Endothelial cell of umbilical vein (primary cell): ENCODE measurements at regions not wholly inside any gene's neighbourhood (a gene's known extent, or its start where the extent isn't known, plus 50 kb on each side); places are given as distances from the start of the nearest gene placed in this dataset.

Source experiments
- BruUV-seq: library from RNA; stranded (reverse); fragments of 400-500 nt; replicated peaks from 2 replicates; lab custom pipeline; 2021; lab: Mats Ljungman, UMichigan
- CTCF ChIA-PET: fragments of 300-600, 350-600 bp; sonication (Branson Sonifier 250); formaldehyde crosslinking; loops from one replicate; lab custom pipeline; 2021; ENCODE audit warnings: antibody characterized with exemption, inconsistent platforms; lab: Charles Lee
- POLR2A ChIA-PET: fragments of 300-600, 350-600 bp; sonication (Branson Sonifier 250); formaldehyde crosslinking; loops from one replicate; lab custom pipeline; 2021; ENCODE audit warnings: antibody characterized with exemption, inconsistent platforms; lab: Charles Lee
- DNase-seq: peaks from one replicate; pipeline ENCODE4 v3.0.0-alpha.2; 2011; ENCODE audit warnings: low read depth, low spot score
- FAIRE-seq: peaks from 2 replicates; lab custom pipeline; 2011; peaks lifted over from hg19 to GRCh38; lab: Jason Lieb, UNC
- H2AFZ ChIP-seq: 2 replicates; pipeline ENCODE4 v1.6.0; 2012; ENCODE audit warnings: low read depth, low read length, control low read depth, inconsistent platforms
- H3K27ac ChIP-seq: 2 replicates; pipeline ENCODE4 v1.5.1; 2011; ENCODE audit warnings: low read depth, mild to moderate bottlenecking, control low read depth, low read length, moderate library complexity; ENCODE audit not compliant: insufficient read depth
- H3K27me3 ChIP-seq, 2 experiments: 2 replicates each; pipeline versions ENCODE4 v1.6.0 to v1.6.1; 2011; ENCODE audit warnings: low read length in 2 of 2, mixed read lengths in 1 of 2; ENCODE audit not compliant: control insufficient read depth in 2 of 2, insufficient read depth in 2 of 2
- H3K36me3 ChIP-seq, 2 experiments: 2 replicates in 1 of 2; 3 replicates in 1 of 2; pipeline ENCODE4 v1.5.1; 2011; ENCODE audit warnings: low read length in 2 of 2, mild to moderate bottlenecking in 1 of 2, moderate library complexity in 1 of 2; ENCODE audit not compliant: control insufficient read depth in 2 of 2, insufficient read depth in 2 of 2; ENCODE audit errors: extremely low read depth in 1 of 2
- H3K4me1 ChIP-seq: 3 replicates; pipeline ENCODE4 v1.5.1; 2011; ENCODE audit warnings: mild to moderate bottlenecking, low read length; ENCODE audit not compliant: control insufficient read depth, insufficient read depth; ENCODE audit errors: extremely low read depth
- H3K4me2 ChIP-seq: 2 replicates; pipeline ENCODE4 v1.6.1; 2011; ENCODE audit warnings: low read length, control low read depth, mixed read lengths; ENCODE audit not compliant: insufficient read depth
- H3K4me3 ChIP-seq, 3 experiments: fragments of 200-600 bp in 1 of 3; sonication (generic), shearing (Covaris generic) in 1 of 3; replicated peaks in 1 of 3; 2 replicates each; pipeline ENCODE4 v1.5.1; 2011 to 2016; ENCODE audit warnings: control low read depth in 3 of 3, low read length in 3 of 3, mild to moderate bottlenecking in 2 of 3, inconsistent platforms in 1 of 3, low read depth in 1 of 3, moderate library complexity in 1 of 3; ENCODE audit not compliant: insufficient read depth in 1 of 3
- H3K79me2 ChIP-seq: 2 replicates; pipeline ENCODE4 v1.6.0; 2012; ENCODE audit warnings: low read length, inconsistent platforms; ENCODE audit not compliant: control insufficient read depth, insufficient read depth
- H3K9ac ChIP-seq: replicated peaks from 2 replicates; pipeline ENCODE3; 2011; ENCODE audit warnings: low read length, control low read depth; ENCODE audit not compliant: insufficient read depth; ENCODE audit errors: extremely low read depth
- H3K9me1 ChIP-seq: replicated peaks from 3 replicates; pipeline ENCODE4 v1.6.0; 2011; ENCODE audit warnings: mild to moderate bottlenecking, low read length; ENCODE audit not compliant: control insufficient read depth, insufficient read depth; ENCODE audit errors: extremely low read depth
- H3K9me3 ChIP-seq: replicated peaks from 2 replicates; pipeline ENCODE4 v1.5.1; 2012; ENCODE audit warnings: low read length, inconsistent platforms; ENCODE audit not compliant: control insufficient read depth, insufficient read depth
- H4K20me1 ChIP-seq: replicated peaks from 2 replicates; pipeline ENCODE3; 2011; ENCODE audit warnings: mild to moderate bottlenecking, low read length; ENCODE audit not compliant: control insufficient read depth, insufficient read depth; ENCODE audit errors: extremely low read depth
- CTCF ChIP-seq, 2 donors: IDR thresholded peaks; 1 replicate in 1 of 2; 2 replicates in 1 of 2; pipeline ENCODE4 v1.5.1; 2011; ENCODE audit warnings: low read length in 2 of 2, mild to moderate bottlenecking in 2 of 2, moderate library complexity in 2 of 2, control low read depth in 1 of 2, inconsistent platforms in 1 of 2, low read depth in 1 of 2; ENCODE audit not compliant: insufficient read depth in 1 of 2; ENCODE audit errors: extremely low read depth in 1 of 2
- EZH2 ChIP-seq: IDR thresholded peaks from 2 replicates; pipeline ENCODE4 v1.6.1; 2012; ENCODE audit warnings: borderline replicate concordance, low read depth, mild to moderate bottlenecking, moderate library complexity, low read length, inconsistent platforms; ENCODE audit not compliant: severe bottlenecking
- FOS ChIP-seq: IDR thresholded peaks from 2 replicates; pipeline ENCODE4 v1.6.1; 2011; ENCODE audit warnings: mild to moderate bottlenecking, low read length, moderate library complexity, borderline replicate concordance; ENCODE audit not compliant: insufficient read depth
- GATA2 ChIP-seq: IDR thresholded peaks from 2 replicates; pipeline ENCODE4 v1.7.0; 2011; ENCODE audit warnings: low read depth, mild to moderate bottlenecking, moderate library complexity, mixed read lengths, low read length; ENCODE audit not compliant: insufficient read length, insufficient read depth
- JUN ChIP-seq: IDR thresholded peaks from 2 replicates; pipeline ENCODE4 v1.6.1; 2011; ENCODE audit warnings: borderline replicate concordance, low read depth; ENCODE audit not compliant: insufficient read length, insufficient read depth
- MAX ChIP-seq: IDR thresholded peaks from 2 replicates; pipeline ENCODE4 v1.6.1; 2011; ENCODE audit not compliant: insufficient read depth, insufficient read length
- MYC ChIP-seq: IDR thresholded peaks from one replicate; pipeline ENCODE4 v1.6.1; 2011; ENCODE audit warnings: mild to moderate bottlenecking, low read depth, low read length
- POLR2A ChIP-seq: IDR thresholded peaks from 2 replicates; pipeline ENCODE4 v1.6.1; 2012; ENCODE audit warnings: low read depth, mild to moderate bottlenecking, control low read depth, low read length
- POLR2AphosphoS5 ChIP-seq: IDR thresholded peaks from 2 replicates; pipeline ENCODE4 v1.6.1; 2012; ENCODE audit warnings: low read depth, mild to moderate bottlenecking, control low read depth, low read length, moderate library complexity; ENCODE audit not compliant: insufficient read depth
- dilution Hi-C: fragments of 300-500 bp; cut with MboI; formaldehyde crosslinking; loops from one replicate; pipeline ENCODE4 v1.15.0; 2019; ENCODE audit warnings: low sequenced_read_pairs; ENCODE audit not compliant: extremely low pct_ligation_motif_present
- intact Hi-C: fragments of 100-400 bp; cut with micrococcal nuclease; formaldehyde crosslinking; loops from one replicate; pipeline ENCODE4 v1.10.0; 2022

GRCh38 chr17:34862384-34862783 is 98.9 kb downstream of the CCT6B start:
- Histone ChIP-seq H3K4me2 (no peak overlapping the region), H3K27me3 (peaks cover 0 to 2% of the 10 kb centered on the region in 2 experiments), H4K20me1 (no peaks in the 10 kb centered on the region), H3K27ac (no peak overlapping the region), H3K4me3 (no peak overlapping the region), H3K4me1 (no peaks in the 10 kb centered on the region), H3K36me3 (no peaks in the 10 kb centered on the region), H3K9ac (no peak overlapping the region), H3K79me2 (no peaks in the 10 kb centered on the region), H3K9me1 (no peaks in the 10 kb centered on the region), H3K9me3 (no peaks in the 10 kb centered on the region), H2AFZ (no peak overlapping the region)
- dilution Hi-C loops: no loop called here
- CTCF ChIA-PET: no interaction called here
- POLR2A ChIA-PET: no interaction called here
- BruUV-seq: no TSS peak
- FAIRE-seq (no peak), DNase-seq (no peak)
- intact Hi-C loops: no loop called here
- TF ChIP-seq POLR2A (no peak), GATA2 (no peak), POLR2AphosphoS5 (no peak), MAX (no peak), CTCF (IDR thresholded peaks at IDR 0.05; ENCODE audit: extremely low read depth in 1 of 2, insufficient read depth in 1 of 2, low read depth in 1 of 2, low read length in 2 of 2) (no peak), FOS (no peak), JUN (no peak), MYC (no peak), EZH2 (no peak)
